Activated naive CD4-positive, alpha-beta T cell treated with anti-CD3 and anti-CD28 coated beads, Interleukin-2, amount 50 U/mL, for 24 hours (primary cell): ENCODE measurements at regions not wholly inside any gene's neighbourhood (a gene's known extent, or its start where the extent isn't known, plus 50 kb on each side); places are given as distances from the start of the nearest gene placed in this dataset.

Experiments used
- H3K27ac Mint-ChIP-seq: one replicate; pipeline ENCODE4 v1.8.0; 2021; ENCODE audit warnings: mild to moderate bottlenecking, mixed read lengths
- H3K27me3 Mint-ChIP-seq: one replicate; pipeline ENCODE4 v1.8.0; 2021; ENCODE audit warnings: mixed read lengths
- H3K36me3 Mint-ChIP-seq: one replicate; pipeline ENCODE4 v1.8.0; 2021; ENCODE audit warnings: mixed read lengths
- H3K4me1 Mint-ChIP-seq: one replicate; pipeline ENCODE4 v1.8.0; 2021; ENCODE audit warnings: mixed read lengths
- H3K4me3 Mint-ChIP-seq: one replicate; pipeline ENCODE4 v1.8.0; 2021; ENCODE audit warnings: mild to moderate bottlenecking, mixed read lengths
- H3K9me3 Mint-ChIP-seq: one replicate; pipeline ENCODE4 v1.8.0; 2021; ENCODE audit warnings: mixed read lengths

GRCh38 chr5:125125031-125125823 lies 378.8 kb upstream of the ZNF608 start:
- no peaks in the 10 kb centered on the region for H3K36me3 Mint-ChIP-seq
- no peaks in the 10 kb centered on the region for H3K27me3 Mint-ChIP-seq
- no peak overlapping the region for H3K4me3 Mint-ChIP-seq
- no peaks in the 10 kb centered on the region for H3K9me3 Mint-ChIP-seq
- H3K27ac Mint-ChIP-seq, result no peak overlapping the region
- H3K4me1 Mint-ChIP-seq, result no peaks in the 10 kb centered on the region

- Mint-ChIP-seq H3K9me3 (no peaks in the 10 kb centered on the region), H3K27me3 (no peaks in the 10 kb centered on the region), H3K4me3 (no peak overlapping the region), H3K4me1 (no peaks in the 10 kb centered on the region), H3K36me3 (no peaks in the 10 kb centered on the region), H3K27ac (no peak overlapping the region)
Measured at GRCh38 chr5:125126050-125126449, 379.6 kb upstream of the ZNF608 start.

- Mint-ChIP-seq H3K4me1 (no peaks in the 10 kb centered on the region), H3K4me3 (no peak overlapping the region), H3K27ac (no peak overlapping the region), H3K36me3 (no peaks in the 10 kb centered on the region), H3K27me3 (no peaks in the 10 kb centered on the region), H3K9me3 (no peaks in the 10 kb centered on the region)
Measured at GRCh38 chr5:125129151-125129806, 382.8 kb upstream of the ZNF608 start.

- no peaks in the 10 kb centered on the region for H3K27me3 Mint-ChIP-seq
- no peak overlapping the region for H3K27ac Mint-ChIP-seq
- no peak overlapping the region for H3K4me3 Mint-ChIP-seq
- H3K4me1 Mint-ChIP-seq, result no peaks in the 10 kb centered on the region
- no peaks in the 10 kb centered on the region for H3K36me3 Mint-ChIP-seq
- H3K9me3 Mint-ChIP-seq, result no peaks in the 10 kb centered on the region
Measured at GRCh38 chr5:125130591-125130990, 384.2 kb upstream of the ZNF608 start.

- Mint-ChIP-seq H3K27ac (no peak overlapping the region), H3K4me1 (no peaks in the 10 kb centered on the region)
Measured at GRCh38 chr5:125134216-125135081, 388.0 kb upstream of the ZNF608 start.

GRCh38 chr5:125137535-125137934 lies 391.1 kb upstream of the ZNF608 start:
- Mint-ChIP-seq H3K9me3 (peaks cover 7% of the 10 kb centered on the region), H3K36me3 (peaks cover 2% of the 10 kb centered on the region), H3K4me3 (no peak overlapping the region), H3K27me3 (no peaks in the 10 kb centered on the region), H3K4me1 (no peaks in the 10 kb centered on the region), H3K27ac (no peak overlapping the region)

More at GRCh38 chr5:125134216-125135081, 388.0 kb upstream of the ZNF608 start:
- no peak overlapping the region for H3K4me3 Mint-ChIP-seq
- H3K27me3 Mint-ChIP-seq, result no peaks in the 10 kb centered on the region
- peaks cover 2% of the 10 kb centered on the region for H3K36me3 Mint-ChIP-seq
- peaks cover 7% of the 10 kb centered on the region for H3K9me3 Mint-ChIP-seq

GRCh38 chr5:125138266-125138665 lies 391.8 kb upstream of the ZNF608 start:
- Mint-ChIP-seq H3K27me3 (no peaks in the 10 kb centered on the region), H3K27ac (no peak overlapping the region), H3K4me3 (no peak overlapping the region), H3K4me1 (no peaks in the 10 kb centered on the region), H3K9me3 (peaks cover 7% of the 10 kb centered on the region), H3K36me3 (peaks cover 2% of the 10 kb centered on the region)

- Mint-ChIP-seq H3K4me3 (no peak overlapping the region), H3K9me3 (peaks cover 7% of the 10 kb centered on the region), H3K27ac (no peak overlapping the region), H3K4me1 (no peaks in the 10 kb centered on the region), H3K36me3 (peaks cover 2% of the 10 kb centered on the region), H3K27me3 (no peaks in the 10 kb centered on the region)
Measured at GRCh38 chr5:125139590-125139989, 393.2 kb upstream of the ZNF608 start.

GRCh38 chr5:125140220-125140619 lies 393.8 kb upstream of the ZNF608 start:
- Mint-ChIP-seq H3K9me3 (peaks cover 7% of the 10 kb centered on the region), H3K27me3 (no peaks in the 10 kb centered on the region), H3K4me3 (no peak overlapping the region), H3K4me1 (no peaks in the 10 kb centered on the region), H3K36me3 (peaks cover 2% of the 10 kb centered on the region), H3K27ac (no peak overlapping the region)

- Mint-ChIP-seq H3K4me3 (no peak overlapping the region), H3K27me3 (no peaks in the 10 kb centered on the region), H3K9me3 (peaks cover 7% of the 10 kb centered on the region), H3K36me3 (peaks cover 2% of the 10 kb centered on the region), H3K4me1 (no peaks in the 10 kb centered on the region), H3K27ac (no peak overlapping the region)
Measured at GRCh38 chr5:125140855-125141254, 394.4 kb upstream of the ZNF608 start.

GRCh38 chr5:125142458-125142857 lies 396.0 kb upstream of the ZNF608 start:
- Mint-ChIP-seq H3K4me3 (no peak overlapping the region), H3K27ac (no peak overlapping the region), H3K4me1 (no peaks in the 10 kb centered on the region), H3K27me3 (no peaks in the 10 kb centered on the region), H3K36me3 (peaks cover 2% of the 10 kb centered on the region), H3K9me3 (peaks cover 7% of the 10 kb centered on the region)

- no peaks in the 10 kb centered on the region for H3K27me3 Mint-ChIP-seq
- H3K27ac Mint-ChIP-seq, result no peak overlapping the region
- peaks cover 7% of the 10 kb centered on the region for H3K9me3 Mint-ChIP-seq
- H3K4me1 Mint-ChIP-seq, result no peaks in the 10 kb centered on the region
- H3K4me3 Mint-ChIP-seq, result no peak overlapping the region
- peaks cover 2% of the 10 kb centered on the region for H3K36me3 Mint-ChIP-seq
Measured at GRCh38 chr5:125143011-125143410, 396.6 kb upstream of the ZNF608 start.

- H3K27me3 Mint-ChIP-seq, result no peaks in the 10 kb centered on the region
- no peak overlapping the region for H3K4me3 Mint-ChIP-seq
- H3K27ac Mint-ChIP-seq, result no peak overlapping the region
- no peaks in the 10 kb centered on the region for H3K4me1 Mint-ChIP-seq
- H3K36me3 Mint-ChIP-seq, result no peaks in the 10 kb centered on the region
- H3K9me3 Mint-ChIP-seq, result peaks cover 6% of the 10 kb centered on the region
Measured at GRCh38 chr5:125148076-125148475, 401.6 kb upstream of the ZNF608 start.

- H3K4me1 Mint-ChIP-seq, result no peaks in the 10 kb centered on the region
- no peaks in the 10 kb centered on the region for H3K36me3 Mint-ChIP-seq
- H3K27me3 Mint-ChIP-seq, result no peaks in the 10 kb centered on the region
- peaks cover 6% of the 10 kb centered on the region for H3K9me3 Mint-ChIP-seq
- H3K27ac Mint-ChIP-seq, result no peak overlapping the region
- H3K4me3 Mint-ChIP-seq, result no peak overlapping the region
Measured at GRCh38 chr5:125148706-125149105, 402.3 kb upstream of the ZNF608 start.

GRCh38 chr5:125149110-125149509 lies 402.7 kb upstream of the ZNF608 start:
- no peak overlapping the region for H3K4me3 Mint-ChIP-seq
- H3K27me3 Mint-ChIP-seq, result no peaks in the 10 kb centered on the region
- no peaks in the 10 kb centered on the region for H3K4me1 Mint-ChIP-seq
- H3K27ac Mint-ChIP-seq, result no peak overlapping the region
- H3K9me3 Mint-ChIP-seq, result peaks cover 6% of the 10 kb centered on the region
- H3K36me3 Mint-ChIP-seq, result no peaks in the 10 kb centered on the region

GRCh38 chr5:125149527-125149926 lies 403.1 kb upstream of the ZNF608 start:
- H3K9me3 Mint-ChIP-seq, result peaks cover 6% of the 10 kb centered on the region
- H3K4me3 Mint-ChIP-seq, result no peak overlapping the region
- H3K4me1 Mint-ChIP-seq, result no peaks in the 10 kb centered on the region
- no peaks in the 10 kb centered on the region for H3K36me3 Mint-ChIP-seq
- H3K27me3 Mint-ChIP-seq, result no peaks in the 10 kb centered on the region
- H3K27ac Mint-ChIP-seq, result no peak overlapping the region
